H1 (cell line): ENCODE measurements at regions not wholly inside any gene's neighbourhood (a gene's known extent, or its start where the extent isn't known, plus 50 kb on each side); places are given as distances from the start of the nearest gene placed in this dataset.

ENCODE experiments used
- CTCF ChIA-PET: fragments of 300-600 bp; sonication (Branson Sonifier 250); formaldehyde crosslinking; loops from one replicate; lab custom pipeline; 2021; ENCODE audit not compliant: partially characterized antibody; lab: Charles Lee
- POLR2A ChIA-PET: fragments of 300-600 bp; sonication (Branson Sonifier 250); formaldehyde crosslinking; loops from one replicate; lab custom pipeline; 2021; ENCODE audit warnings: inconsistent platforms; ENCODE audit not compliant: partially characterized antibody; lab: Charles Lee
- DNase-seq, 2 experiments: peaks; one replicate each; pipeline versions ENCODE4 v3.0.0 to v3.0.0-alpha.2; 2010 to 2022; ENCODE audit warnings: low spot score in 2 of 2, low read depth in 1 of 2, mixed read lengths in 1 of 2
- FAIRE-seq: peaks from 2 replicates; lab custom pipeline; 2011; peaks lifted over from hg19 to GRCh38; lab: Jason Lieb, UNC
- H2AFZ ChIP-seq: 2 replicates; pipeline ENCODE4 v1.8.1; 2012; ENCODE audit warnings: low read length, inconsistent platforms
- H2AK5ac ChIP-seq: 2 replicates; pipeline ENCODE4 v1.6.1; 2013; ENCODE audit warnings: low read depth, low read length
- H2BK120ac ChIP-seq: replicated peaks from 2 replicates; pipeline ENCODE3; 2013; ENCODE audit warnings: low read depth, low read length, inconsistent platforms
- H2BK12ac ChIP-seq: 2 replicates; pipeline ENCODE4 v1.6.1; 2013; ENCODE audit warnings: low read depth, low read length
- H2BK15ac ChIP-seq: 2 replicates; pipeline ENCODE4 v1.6.1; 2013; ENCODE audit warnings: low read length
- H2BK20ac ChIP-seq: 2 replicates; pipeline ENCODE4 v1.6.1; 2013; ENCODE audit warnings: low read length
- H2BK5ac ChIP-seq: 2 replicates; pipeline ENCODE4 v1.6.1; 2013; ENCODE audit warnings: low read depth, low read length
- H3K14ac ChIP-seq: 2 replicates; pipeline ENCODE4 v1.6.1; 2013; ENCODE audit warnings: inconsistent platforms; ENCODE audit not compliant: insufficient read length
- H3K18ac ChIP-seq: 2 replicates; pipeline ENCODE4 v1.6.1; 2013; ENCODE audit warnings: low read length; ENCODE audit errors: extremely low read depth
- H3K23ac ChIP-seq: 2 replicates; pipeline ENCODE4 v1.6.1; 2013; ENCODE audit warnings: inconsistent platforms; ENCODE audit not compliant: insufficient read length
- H3K23me2 ChIP-seq: 2 replicates; pipeline ENCODE4 v1.6.1; 2013; ENCODE audit warnings: low read depth, low read length
- H3K27ac ChIP-seq: 2 replicates; pipeline ENCODE4 v1.6.1; 2011; ENCODE audit warnings: low read depth, low read length, inconsistent platforms
- H3K27me3 ChIP-seq, 4 experiments: replicated peaks in 1 of 4; 1 replicate in 1 of 4; 2 replicates in 3 of 4; pipeline versions ENCODE4 v1.6.1 to v1.8.1; 2011 to 2013; ENCODE audit warnings: low read length in 3 of 4, mild to moderate bottlenecking in 3 of 4, inconsistent platforms in 2 of 4, mixed read lengths in 2 of 4, moderate library complexity in 1 of 4; ENCODE audit not compliant: control insufficient read depth in 3 of 4, insufficient read depth in 3 of 4; ENCODE audit errors: extremely low read depth in 1 of 4
- H3K36me3 ChIP-seq, 4 experiments: 2 replicates each; pipeline versions ENCODE4 v1.6.1 to v1.8.1; 2011 to 2013; ENCODE audit warnings: mild to moderate bottlenecking in 4 of 4, low read length in 3 of 4, moderate library complexity in 2 of 4, control low read depth in 1 of 4, inconsistent platforms in 1 of 4; ENCODE audit not compliant: insufficient read depth in 4 of 4, control insufficient read depth in 2 of 4
- H3K4ac ChIP-seq: replicated peaks from 2 replicates; pipeline ENCODE3; 2013; ENCODE audit warnings: low read length, low read depth, mixed read lengths, inconsistent platforms; ENCODE audit not compliant: insufficient read length
- H3K4me1 ChIP-seq, 4 experiments: replicated peaks in 1 of 4; 1 replicate in 1 of 4; 2 replicates in 3 of 4; pipeline versions ENCODE4 v1.6.1 to v1.8.1; 2011 to 2013; ENCODE audit warnings: low read length in 3 of 4, inconsistent platforms in 2 of 4, mixed read lengths in 1 of 4; ENCODE audit not compliant: insufficient read depth in 4 of 4, control insufficient read depth in 3 of 4
- H3K4me2 ChIP-seq, 2 experiments: 2 replicates each; pipeline versions ENCODE4 v1.6.1 to v1.8.1; 2011 to 2013; ENCODE audit warnings: low read depth in 2 of 2, low read length in 2 of 2, control low read depth in 1 of 2, inconsistent platforms in 1 of 2, mild to moderate bottlenecking in 1 of 2; ENCODE audit not compliant: insufficient read depth in 1 of 2
- H3K4me3 ChIP-seq, 4 experiments: fragments of 200-600, 300-600 bp in 1 of 4; sonication (generic), shearing (Covaris generic), sonication (Bioruptor Twin) in 1 of 4; 2 replicates each; pipeline versions ENCODE4 v1.5.1 to v1.8.1; 2011 to 2016; ENCODE audit warnings: low read length in 4 of 4, low read depth in 3 of 4, control low read depth in 2 of 4, inconsistent platforms in 2 of 4, mild to moderate bottlenecking in 2 of 4, mixed read lengths in 1 of 4, moderate library complexity in 1 of 4; ENCODE audit not compliant: insufficient read depth in 2 of 4; ENCODE audit errors: extremely low read depth in 1 of 4
- H3K56ac ChIP-seq: replicated peaks from 2 replicates; pipeline ENCODE3; 2013; ENCODE audit warnings: low read depth, mild to moderate bottlenecking, mixed read lengths, low read length, inconsistent platforms; ENCODE audit not compliant: insufficient read length
- H3K79me1 ChIP-seq: 2 replicates; pipeline ENCODE4 v1.6.1; 2013; ENCODE audit warnings: low read depth, low read length, control low read depth
- H3K79me2 ChIP-seq, 2 experiments: 2 replicates each; pipeline versions ENCODE4 v1.6.1 to v1.8.1; 2012 to 2013; ENCODE audit warnings: low read length in 2 of 2, mild to moderate bottlenecking in 2 of 2, inconsistent platforms in 1 of 2; ENCODE audit not compliant: insufficient read depth in 2 of 2, control insufficient read depth in 1 of 2
- H3K9ac ChIP-seq, 4 experiments: replicated peaks in 1 of 4; 1 replicate in 1 of 4; 2 replicates in 3 of 4; pipeline versions ENCODE4 v1.6.1 to v1.8.1; 2011 to 2013; ENCODE audit warnings: low read depth in 3 of 4, low read length in 3 of 4, control low read depth in 2 of 4, mild to moderate bottlenecking in 2 of 4, moderate library complexity in 2 of 4, inconsistent platforms in 1 of 4; ENCODE audit errors: extremely low read depth in 1 of 4
- H3K9me3 ChIP-seq, 2 experiments: 2 replicates each; pipeline versions ENCODE4 v1.6.1 to v1.8.1; 2012 to 2013; ENCODE audit warnings: mild to moderate bottlenecking in 2 of 2, moderate library complexity in 2 of 2, control low read depth in 1 of 2, inconsistent platforms in 1 of 2, low read depth in 1 of 2, low read length in 1 of 2, mixed read lengths in 1 of 2; ENCODE audit not compliant: insufficient read depth in 2 of 2
- H4K20me1 ChIP-seq, 2 experiments: replicated peaks in 1 of 2; 2 replicates each; pipeline versions ENCODE3 to v1.8.1; 2011 to 2013; ENCODE audit warnings: inconsistent platforms in 2 of 2, low read length in 2 of 2, mild to moderate bottlenecking in 1 of 2; ENCODE audit not compliant: insufficient read depth in 2 of 2, control insufficient read depth in 1 of 2
- H4K5ac ChIP-seq: 2 replicates; pipeline ENCODE4 v1.6.1; 2013; ENCODE audit warnings: low read length, low read depth, mixed read lengths, inconsistent platforms; ENCODE audit not compliant: insufficient read length
- H4K8ac ChIP-seq: 2 replicates; pipeline ENCODE4 v1.8.0; 2013; ENCODE audit warnings: mild to moderate bottlenecking, moderate library complexity, low read length, inconsistent platforms; ENCODE audit not compliant: insufficient read depth; ENCODE audit errors: extremely low read depth
- H4K91ac ChIP-seq: replicated peaks from 2 replicates; pipeline ENCODE3; 2013; ENCODE audit warnings: low read length, mixed read lengths, inconsistent platforms; ENCODE audit not compliant: insufficient read length
- BRCA1 ChIP-seq: IDR thresholded peaks from 2 replicates; pipeline ENCODE4 v1.6.1; 2012; ENCODE audit warnings: low read depth, low read length, improper control_type of control experiment
- POLR2AphosphoS5 ChIP-seq: IDR thresholded peaks from 2 replicates; pipeline ENCODE4 v1.6.1; 2011; ENCODE audit warnings: low read depth, low read length
- SRF ChIP-seq: IDR thresholded peaks from 2 replicates; pipeline ENCODE4 v1.6.1; 2011; ENCODE audit warnings: mild to moderate bottlenecking, low read depth, low read length, moderate library complexity
- WGBS, 2 experiments: shearing (Covaris generic) in 1 of 2; methylation state at CpG; one replicate each; pipeline versions ENCODE4 v1.1.6 to v1.1.7; 2013 to 2015; ENCODE audit warnings: low lambda C conversion rate in 2 of 2, mixed read lengths in 2 of 2, inconsistent platforms in 1 of 2, low coverage in 1 of 2, missing lambda C conversion rate in 1 of 2; ENCODE audit not compliant: insufficient replicate concordance in 2 of 2, insufficient coverage in 1 of 2, insufficient read length in 1 of 2; ENCODE audit errors: extremely low coverage in 1 of 2, missing lambda C conversion rate in 1 of 2; 5-methylcytosine and 5-hydroxymethylcytosine counted together

DNA sequence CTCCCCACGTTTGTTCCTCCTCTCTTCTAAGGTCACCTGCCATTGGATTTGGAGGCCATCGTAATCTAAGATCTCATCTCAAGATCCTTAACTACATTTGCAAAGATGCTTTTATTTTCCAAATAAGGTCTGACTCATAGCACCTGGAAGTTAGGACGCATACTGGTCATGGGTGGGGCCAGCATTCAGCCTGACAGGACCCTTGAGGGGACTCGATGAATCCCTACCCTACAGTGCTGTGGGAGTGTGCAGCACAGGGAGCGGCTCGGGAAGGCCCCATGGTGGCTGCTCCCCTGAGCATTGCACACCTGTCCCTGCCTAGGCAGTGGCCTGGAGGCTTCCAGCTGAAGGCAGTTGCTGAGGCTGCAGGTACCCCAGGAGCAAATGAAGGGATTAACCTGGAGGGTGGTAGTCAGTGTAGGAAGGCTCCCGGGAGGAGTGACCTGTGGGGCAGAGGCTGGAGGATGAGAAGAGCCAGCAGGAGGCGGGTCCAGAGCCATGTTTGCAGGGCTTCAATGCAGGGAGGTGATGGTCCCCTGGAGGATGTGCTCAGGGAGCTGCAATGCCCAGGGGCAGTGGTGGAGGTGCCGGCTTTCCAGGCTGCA is 362.2 kb downstream of the CTTN start:
- Histone ChIP-seq H3K9me3 (peaks cover 0 to 5% of the 10 kb centered on the region in 2 experiments; a peak in 2 of 4 replicates), H3K18ac (no peak overlapping the region), H4K20me1 (peaks cover 4 to 7% of the 10 kb centered on the region in 2 experiments), H3K23ac (no peak overlapping the region), H2AK5ac (no peak overlapping the region), H2BK15ac (no peak overlapping the region), H3K4me3 (no peak overlapping the region), H3K27ac (no peak overlapping the region), H4K5ac (no peak overlapping the region), H3K4me2 (no peak overlapping the region), H3K9ac (no peak overlapping the region), H2AFZ (no peak overlapping the region), H3K14ac (no peak overlapping the region), H3K79me2 (no peaks in the 10 kb centered on the region), H3K4ac (no peak overlapping the region), H3K79me1 (no peaks in the 10 kb centered on the region), H2BK120ac (no peak overlapping the region), H4K91ac (no peak overlapping the region)
- ChIA-PET POLR2A (no interaction called here), CTCF (interaction anchor here (0.6 to 1.0 kb wide), 3 partner anchors 12 to 116 kb away, joined by 3 read pairs; no protein-coding TSS in a partner anchor)
- FAIRE-seq = no peak
- DNase-seq = no peak
- TF ChIP-seq POLR2AphosphoS5 (no peak), BRCA1 (no peak), SRF (no peak)
- TF ChIP-seq, all 59 proteins: peak for 0
- no peaks in the 10 kb centered on the region for H3K36me3 ChIP-seq
- no peak overlapping the region for H2BK5ac ChIP-seq
- no peak overlapping the region for H3K56ac ChIP-seq
- no peak overlapping the region for H2BK12ac ChIP-seq
- no peak overlapping the region for H2BK20ac ChIP-seq
- H4K8ac ChIP-seq = no peak overlapping the region; the same call in 1 of the 2 replicates
- H3K23me2 ChIP-seq = peaks cover 10% of the 10 kb centered on the region; the same call in 1 of the 2 replicates
- H3K27me3 ChIP-seq = no peaks in the 10 kb centered on the region
- 89% methylated on average over 9 of the region's 9 CpGs; no CpG with 5 or more reads in 1 of the 2 experiments for WGBS, 2 experiments
- H3K4me1 ChIP-seq = peaks cover 0 to 5% (median 2%) of the 10 kb centered on the region in 4 experiments; a peak in 3 of 7 replicates
